CD4-positive, CD25-positive, alpha-beta regulatory T cell (primary cell): ENCODE measurements at regions not wholly inside any gene's neighbourhood (a gene's known extent, or its start where the extent isn't known, plus 50 kb on each side); places are given as distances from the start of the nearest gene placed in this dataset.

Source experiments
- ATAC-seq, 2 donors: fragments of 150-1000 bp; cut with Tn5 transposase; one replicate each; pipeline ENCODE4 v1.10.0; 2021; ENCODE audit warnings: low read depth in 2 of 2, moderate number of reproducible peaks in 2 of 2, moderate library complexity in 1 of 2
- DNase-seq, 3 donors: peaks; one replicate each; pipeline versions ENCODE4 v3.0.0 to v3.0.0-alpha.2; 2012 to 2022; ENCODE audit warnings: mixed read lengths in 1 of 3
- H3K27ac ChIP-seq: one replicate; pipeline ENCODE4 v1.7.0; 2013; ENCODE audit warnings: mild to moderate bottlenecking, low read length; ENCODE audit not compliant: insufficient read depth, poor library complexity, severe bottlenecking
- H3K27me3 ChIP-seq: one replicate; pipeline ENCODE4 v1.7.0; 2013; ENCODE audit warnings: low read length; ENCODE audit not compliant: control insufficient read depth, insufficient read depth
- H3K36me3 ChIP-seq: one replicate; pipeline ENCODE4 v1.7.0; 2013; ENCODE audit warnings: mild to moderate bottlenecking, low read length, moderate library complexity; ENCODE audit not compliant: control insufficient read depth, insufficient read depth
- H3K4me1 ChIP-seq: 2 replicates; pipeline ENCODE4 v1.7.0; 2013; ENCODE audit warnings: mild to moderate bottlenecking, low read length; ENCODE audit not compliant: insufficient read depth, control insufficient read depth, poor library complexity, severe bottlenecking
- H3K4me3 ChIP-seq: one replicate; pipeline ENCODE4 v1.7.0; 2013; ENCODE audit warnings: low read depth, mild to moderate bottlenecking, low read length, moderate library complexity
- H3K9me3 ChIP-seq, 2 experiments: 1 replicate in 1 of 2; 2 replicates in 1 of 2; pipeline ENCODE4 v1.7.0; 2013; ENCODE audit warnings: low read length in 2 of 2, mild to moderate bottlenecking in 1 of 2, moderate library complexity in 1 of 2; ENCODE audit not compliant: control insufficient read depth in 2 of 2
- H3K27ac Mint-ChIP-seq, 3 donors: one replicate each; pipeline ENCODE4 v1.8.0; 2020 to 2022; ENCODE audit warnings: mild to moderate bottlenecking in 3 of 3, mixed read lengths in 3 of 3, moderate library complexity in 2 of 3
- H3K27me3 Mint-ChIP-seq: one replicate; pipeline ENCODE4 v1.8.0; 2022; ENCODE audit warnings: mild to moderate bottlenecking, mixed read lengths
- H3K36me3 Mint-ChIP-seq: one replicate; pipeline ENCODE4 v1.8.0; 2020; ENCODE audit warnings: mixed read lengths
- H3K4me1 Mint-ChIP-seq, 4 donors: one replicate each; pipeline ENCODE4 v1.8.0; 2020 to 2022; ENCODE audit warnings: mixed read lengths in 4 of 4, mild to moderate bottlenecking in 1 of 4
- H3K4me3 Mint-ChIP-seq, 4 donors: one replicate each; pipeline ENCODE4 v1.8.0; 2020 to 2022; ENCODE audit warnings: mild to moderate bottlenecking in 4 of 4, mixed read lengths in 4 of 4, moderate library complexity in 3 of 4
- H3K9me3 Mint-ChIP-seq, 7 donors: one replicate each; pipeline ENCODE4 v1.8.0; 2020 to 2022; ENCODE audit warnings: mixed read lengths in 7 of 7, mild to moderate bottlenecking in 3 of 7, moderate library complexity in 2 of 7

- ATAC-seq, result no peak
- no peak overlapping the region for H3K27ac Mint-ChIP-seq
Measured at GRCh38 chr10:25097669-25098411, 77.0 kb upstream of the GPR158 start.

GRCh38 chr10:25100141-25100540 is 74.7 kb upstream of the GPR158 start:
- H3K4me1 ChIP-seq, result no peaks in the 10 kb centered on the region
- peaks cover 13% of the 10 kb centered on the region for H3K27me3 Mint-ChIP-seq
- no peak for DNase-seq
- no peaks in the 10 kb centered on the region for H3K36me3 Mint-ChIP-seq
- peaks cover 0 to 4% (median 0%) of the 10 kb centered on the region in 7 donors for H3K9me3 Mint-ChIP-seq
- H3K36me3 ChIP-seq, result no peaks in the 10 kb centered on the region
- no peak overlapping the region for H3K4me3 Mint-ChIP-seq
- peaks cover 2% of the 10 kb centered on the region for H3K27me3 ChIP-seq
- no peak overlapping the region for H3K27ac Mint-ChIP-seq
- H3K27ac ChIP-seq, result no peak overlapping the region
- H3K9me3 ChIP-seq, result peaks cover under 1 to 9% of the 10 kb centered on the region in 2 experiments
- ATAC-seq, result no peak
- no peak overlapping the region for H3K4me3 ChIP-seq
- H3K4me1 Mint-ChIP-seq, result no peaks in the 10 kb centered on the region

More at GRCh38 chr10:25097669-25098411, 77.0 kb upstream of the GPR158 start:
- Histone ChIP-seq H3K27ac (no peak overlapping the region), H3K4me1 (no peaks in the 10 kb centered on the region), H3K36me3 (no peaks in the 10 kb centered on the region), H3K9me3 (peaks cover 10 to 21% of the 10 kb centered on the region in 2 experiments), H3K4me3 (no peak overlapping the region), H3K27me3 (no peaks in the 10 kb centered on the region)
- no peak for DNase-seq
- Mint-ChIP-seq H3K27me3 (peaks cover 19% of the 10 kb centered on the region), H3K4me1 (no peaks in the 10 kb centered on the region), H3K36me3 (no peaks in the 10 kb centered on the region), H3K9me3 (peaks cover 3 to 15% (median 10%) of the 10 kb centered on the region in 7 donors), H3K4me3 (no peak overlapping the region)

GRCh38 chr10:25101461-25102146 is 73.2 kb upstream of the GPR158 start:
- Histone ChIP-seq H3K27ac (no peak overlapping the region), H3K36me3 (no peaks in the 10 kb centered on the region), H3K9me3 (no peaks in the 10 kb centered on the region), H3K4me3 (no peak overlapping the region), H3K27me3 (peaks cover 2% of the 10 kb centered on the region), H3K4me1 (no peaks in the 10 kb centered on the region)
- H3K27ac Mint-ChIP-seq, result no peak overlapping the region
- H3K4me3 Mint-ChIP-seq, result no peak overlapping the region
- H3K27me3 Mint-ChIP-seq, result peaks cover 16% of the 10 kb centered on the region
- no peaks in the 10 kb centered on the region for H3K4me1 Mint-ChIP-seq
- H3K36me3 Mint-ChIP-seq, result no peaks in the 10 kb centered on the region
- no peak for ATAC-seq
- peaks cover 0 to 4% (median 0%) of the 10 kb centered on the region in 7 donors for H3K9me3 Mint-ChIP-seq
- no peak for DNase-seq

- DNase-seq (no peak), ATAC-seq (no peak)
- H3K4me3 Mint-ChIP-seq, result no peak overlapping the region
- Histone ChIP-seq H3K27ac (no peak overlapping the region), H3K4me1 (no peaks in the 10 kb centered on the region), H3K36me3 (no peaks in the 10 kb centered on the region), H3K27me3 (peaks cover 2% of the 10 kb centered on the region), H3K9me3 (no peaks in the 10 kb centered on the region), H3K4me3 (no peak overlapping the region)
- no peaks in the 10 kb centered on the region for H3K36me3 Mint-ChIP-seq
- peaks cover 0 to 4% (median 0%) of the 10 kb centered on the region in 7 donors for H3K9me3 Mint-ChIP-seq
- H3K27me3 Mint-ChIP-seq, result peaks cover 16% of the 10 kb centered on the region
- H3K4me1 Mint-ChIP-seq, result no peaks in the 10 kb centered on the region
- no peak overlapping the region for H3K27ac Mint-ChIP-seq
Measured at GRCh38 chr10:25102147-25102822, 72.5 kb upstream of the GPR158 start.

GRCh38 chr10:25103703-25104102 is 71.1 kb upstream of the GPR158 start:
- DNase-seq (no peak), ATAC-seq (no peak)
- no peak overlapping the region for H3K27ac Mint-ChIP-seq
- Histone ChIP-seq H3K27me3 (peaks cover 2% of the 10 kb centered on the region), H3K27ac (no peak overlapping the region), H3K4me1 (no peaks in the 10 kb centered on the region), H3K36me3 (no peaks in the 10 kb centered on the region), H3K9me3 (no peaks in the 10 kb centered on the region), H3K4me3 (no peak overlapping the region)
- H3K36me3 Mint-ChIP-seq, result no peaks in the 10 kb centered on the region
- peaks cover 16% of the 10 kb centered on the region for H3K27me3 Mint-ChIP-seq
- H3K4me1 Mint-ChIP-seq, result no peaks in the 10 kb centered on the region
- no peak overlapping the region for H3K4me3 Mint-ChIP-seq
- H3K9me3 Mint-ChIP-seq, result peaks cover 0 to 4% (median 0%) of the 10 kb centered on the region in 7 donors

GRCh38 chr10:25104441-25104840 is 70.4 kb upstream of the GPR158 start:
- Mint-ChIP-seq H3K36me3 (no peaks in the 10 kb centered on the region), H3K4me1 (no peaks in the 10 kb centered on the region), H3K27me3 (peaks cover 16% of the 10 kb centered on the region), H3K4me3 (no peak overlapping the region), H3K27ac (peak overlapping the region in 1 of 3 donors; percentile 41), H3K9me3 (peaks cover 0 to 4% (median 0%) of the 10 kb centered on the region in 7 donors)
- H3K27ac ChIP-seq, result no peak overlapping the region
- H3K36me3 ChIP-seq, result no peaks in the 10 kb centered on the region
- H3K4me1 ChIP-seq, result no peaks in the 10 kb centered on the region
- DNase-seq (no peak), ATAC-seq (no peak)
- H3K9me3 ChIP-seq, result no peaks in the 10 kb centered on the region
- peaks cover 2% of the 10 kb centered on the region for H3K27me3 ChIP-seq
- no peak overlapping the region for H3K4me3 ChIP-seq

GRCh38 chr10:25105262-25105661 is 69.5 kb upstream of the GPR158 start:
- Histone ChIP-seq H3K9me3 (no peaks in the 10 kb centered on the region), H3K27ac (no peak overlapping the region), H3K36me3 (no peaks in the 10 kb centered on the region), H3K27me3 (peaks cover 2% of the 10 kb centered on the region), H3K4me3 (no peak overlapping the region), H3K4me1 (no peaks in the 10 kb centered on the region)
- Mint-ChIP-seq H3K4me3 (no peak overlapping the region), H3K9me3 (peaks cover 0 to 4% (median 0%) of the 10 kb centered on the region in 7 donors), H3K36me3 (no peaks in the 10 kb centered on the region), H3K27ac (no peak overlapping the region), H3K4me1 (no peaks in the 10 kb centered on the region), H3K27me3 (peaks cover 22% of the 10 kb centered on the region)
- DNase-seq (no peak), ATAC-seq (no peak)
